ENCODE measurements at regions not wholly inside any gene's neighbourhood (a gene's known extent, or its start where the extent isn't known, plus 50 kb on each side); places are given as distances from the start of the nearest gene placed in this dataset.

- no peaks in the 10 kb centered on the region for H3K36me3 ChIP-seq
- H3K4me3 ChIP-seq (replicated peaks in 1 of 3), result no peak overlapping the region
- 92 to 96% methylated on average over 4 of the region's 4 CpGs for WGBS, 2 donors
- intact Hi-C loops (cut with DNase I), result no loop called here
- H3K27me3 ChIP-seq, result no peaks in the 10 kb centered on the region
- no peaks in the 10 kb centered on the region for H3K9me3 ChIP-seq
- TF ChIP-seq POLR2A (IDR thresholded peaks at IDR 0.05) (no peak), CTCF (IDR thresholded peaks at IDR 0.05) (no peak)
- no peak overlapping the region for H3K27ac ChIP-seq
- no peaks in the 10 kb centered on the region for H3K4me1 ChIP-seq
- DNase-seq, result no peak
These were observed 599.0 kb upstream of the ID2 start for GRCh38 chr2:8082840-8083239.

DNA sequence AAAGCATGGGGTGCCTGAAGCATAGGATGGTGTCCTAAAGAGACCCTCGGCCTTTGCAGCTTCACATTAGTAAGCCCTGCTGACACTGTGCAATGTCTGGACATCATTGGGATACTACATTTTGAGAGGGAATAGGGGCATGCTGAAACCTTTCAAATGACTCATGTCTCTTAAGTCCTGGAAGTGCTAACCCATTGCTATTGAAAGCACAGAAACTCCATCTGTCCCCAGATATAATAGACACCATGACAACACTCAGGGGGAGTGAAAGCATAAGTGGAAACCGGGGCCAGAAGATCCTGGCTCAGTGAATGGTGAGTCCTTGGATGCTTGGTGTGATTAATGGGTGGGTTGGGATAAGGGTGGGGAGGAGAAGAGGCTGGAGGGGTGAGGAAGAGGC lies 595.5 kb upstream of the ID2 start:
- WGBS, 2 donors, result 95 to 97% methylated on average over 2 of the region's 2 CpGs
- intact Hi-C loops (cut with DNase I), result no loop called here
- DNase-seq, result no peak
- Histone ChIP-seq H3K4me1 (no peaks in the 10 kb centered on the region), H3K9me3 (no peaks in the 10 kb centered on the region), H3K27ac (no peak overlapping the region), H3K4me3 (replicated peaks in 1 of 3) (no peak overlapping the region), H3K36me3 (no peaks in the 10 kb centered on the region), H3K27me3 (no peaks in the 10 kb centered on the region)
- TF ChIP-seq CTCF (IDR thresholded peaks at IDR 0.05) (no peak), POLR2A (IDR thresholded peaks at IDR 0.05) (no peak)

- intact Hi-C loops (cut with DNase I), result no loop called here
- H3K4me3 ChIP-seq (replicated peaks in 1 of 3), result no peak overlapping the region
- no peaks in the 10 kb centered on the region for H3K9me3 ChIP-seq
- H3K36me3 ChIP-seq, result no peaks in the 10 kb centered on the region
- TF ChIP-seq CTCF (IDR thresholded peaks at IDR 0.05), result no peak
- no peak for TF ChIP-seq POLR2A (IDR thresholded peaks at IDR 0.05)
- no peaks in the 10 kb centered on the region for H3K4me1 ChIP-seq
- no peak for DNase-seq
- no peaks in the 10 kb centered on the region for H3K27me3 ChIP-seq
- H3K27ac ChIP-seq, result no peak overlapping the region
- WGBS, 2 donors, result 73 to 91% methylated on average over 4 of the region's 4 CpGs
These were observed 594.9 kb upstream of the ID2 start for GRCh38 chr2:8086796-8087479.

DNA sequence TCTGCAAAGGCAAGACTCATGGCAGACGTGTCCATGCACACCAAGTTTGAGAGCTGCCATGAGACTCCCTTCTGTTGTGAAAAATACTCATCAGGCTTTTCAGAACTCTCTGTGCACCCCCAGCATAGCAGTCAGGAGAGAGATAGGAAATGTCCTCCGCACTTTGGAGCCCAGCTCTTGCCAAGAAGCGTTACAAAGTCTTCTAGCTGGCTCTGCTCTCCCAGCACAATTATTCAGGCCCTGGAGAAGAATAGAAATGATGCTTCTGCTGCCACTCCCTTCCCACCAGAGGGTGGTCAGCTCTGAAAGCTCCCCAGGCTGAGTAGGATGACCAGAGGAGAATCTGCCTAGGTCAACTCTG lies 594.4 kb upstream of the ID2 start:
- H3K4me1 ChIP-seq, result no peaks in the 10 kb centered on the region
- WGBS, 2 donors, result 89 to 93% methylated on average over 3 of the region's 3 CpGs
- intact Hi-C loops (cut with DNase I), result no loop called here
- no peak for DNase-seq
- no peaks in the 10 kb centered on the region for H3K27me3 ChIP-seq
- H3K4me3 ChIP-seq (replicated peaks in 1 of 3), result no peak overlapping the region
- no peak overlapping the region for H3K27ac ChIP-seq
- no peaks in the 10 kb centered on the region for H3K9me3 ChIP-seq
- no peaks in the 10 kb centered on the region for H3K36me3 ChIP-seq
- TF ChIP-seq CTCF (IDR thresholded peaks at IDR 0.05), result no peak
- TF ChIP-seq POLR2A (IDR thresholded peaks at IDR 0.05), result no peak

DNA sequence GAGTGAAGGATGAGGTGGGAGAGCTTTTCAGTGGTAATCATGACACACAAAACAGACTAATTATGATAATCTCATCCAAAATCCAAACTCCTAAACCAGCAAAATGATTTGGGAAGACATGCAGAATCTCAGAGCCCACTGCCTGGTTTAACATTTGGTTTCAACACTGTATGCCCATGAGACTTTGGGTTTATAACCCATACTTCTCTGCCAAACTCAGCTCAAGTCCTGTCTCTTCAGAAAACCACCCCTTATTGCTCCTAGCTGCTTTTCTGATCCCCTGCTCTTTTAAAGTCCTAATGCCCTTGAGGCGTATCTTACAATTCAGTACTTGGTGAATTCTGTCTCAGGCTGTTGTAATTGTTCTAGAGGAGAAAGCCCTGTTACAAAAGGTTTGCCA lies 593.0 kb upstream of the ID2 start:
- H3K4me1 ChIP-seq, result no peaks in the 10 kb centered on the region
- H3K9me3 ChIP-seq, result no peaks in the 10 kb centered on the region
- H3K36me3 ChIP-seq, result no peaks in the 10 kb centered on the region
- 100% methylated on average over 1 of the region's 1 CpG for WGBS, 2 donors
- no peak overlapping the region for H3K27ac ChIP-seq
- no peaks in the 10 kb centered on the region for H3K27me3 ChIP-seq
- intact Hi-C loops (cut with DNase I), result no loop called here
- TF ChIP-seq CTCF (IDR thresholded peaks at IDR 0.05) (no peak), POLR2A (IDR thresholded peaks at IDR 0.05) (no peak)
- H3K4me3 ChIP-seq (replicated peaks in 1 of 3), result no peak overlapping the region
- no peak for DNase-seq
